Choroid plexus epithelial cell (primary cell): ENCODE measurements at regions not wholly inside any gene's neighbourhood (a gene's known extent, or its start where the extent isn't known, plus 50 kb on each side); places are given as distances from the start of the nearest gene placed in this dataset.

Experiments
- DNase-seq: peaks from one replicate; pipeline ENCODE4 v3.0.0-alpha.2; 2010; ENCODE audit warnings: low read depth
- H3K4me3 ChIP-seq: 2 replicates; pipeline ENCODE4 v1.5.1; 2011; ENCODE audit warnings: low read depth, mild to moderate bottlenecking, control low read depth, low read length, moderate library complexity
- CTCF ChIP-seq: conservative IDR thresholded peaks from 2 replicates; pipeline ENCODE4 v1.5.1; 2011; ENCODE audit warnings: low read depth, mild to moderate bottlenecking, control low read depth, inconsistent platforms, low read length, moderate library complexity

GRCh38 chr4:1519787-1520661, 113.8 kb upstream of the NKX1-1 start:
- H3K4me3 ChIP-seq: no peak overlapping the region
- TF ChIP-seq CTCF: no peak
- no peak for DNase-seq

- DNase-seq: no peak
- TF ChIP-seq CTCF: no peak
- no peak overlapping the region for H3K4me3 ChIP-seq
These were observed 112.9 kb upstream of the NKX1-1 start for GRCh38 chr4:1518997-1519700.

GRCh38 chr4:1517592-1518411, 111.6 kb upstream of the NKX1-1 start:
- no peak for TF ChIP-seq CTCF
- no peak overlapping the region for H3K4me3 ChIP-seq
- DNase-seq: no peak

- TF ChIP-seq CTCF: no peak
- no peak overlapping the region for H3K4me3 ChIP-seq
- no peak for DNase-seq
These were observed 110.7 kb upstream of the NKX1-1 start for GRCh38 chr4:1516881-1517480.

GRCh38 chr4:1516261-1516660, 110.0 kb upstream of the NKX1-1 start:
- no peak for DNase-seq
- H3K4me3 ChIP-seq: no peak overlapping the region
- TF ChIP-seq CTCF: no peak

- DNase-seq: no peak
- no peak overlapping the region for H3K4me3 ChIP-seq
- no peak for TF ChIP-seq CTCF
These were observed 109.5 kb upstream of the NKX1-1 start for GRCh38 chr4:1515763-1516162.
